Suppressor macrophage treated with lipopolysaccharide for 4 hours (primary cell): ENCODE measurements at regions not wholly inside any gene's neighbourhood (a gene's known extent, or its start where the extent isn't known, plus 50 kb on each side); places are given as distances from the start of the nearest gene placed in this dataset.
A peak's percentile ranks its signal among the peaks of the same experiment; 100 is the strongest.
"Not testable (repeated sequence)": the region's sequence is repeated elsewhere in the genome, so short reads cannot be mapped to it uniquely, and the experiment has no call there.

ENCODE experiments used
- DNase-seq: peaks from one replicate; pipeline ENCODE4 v3.0.0-alpha.2; 2020

GRCh38 chr10:93127642-93128215, 54.0 kb downstream of the CYP26A1 start:
- not testable (repeated sequence) for DNase-seq

DNA sequence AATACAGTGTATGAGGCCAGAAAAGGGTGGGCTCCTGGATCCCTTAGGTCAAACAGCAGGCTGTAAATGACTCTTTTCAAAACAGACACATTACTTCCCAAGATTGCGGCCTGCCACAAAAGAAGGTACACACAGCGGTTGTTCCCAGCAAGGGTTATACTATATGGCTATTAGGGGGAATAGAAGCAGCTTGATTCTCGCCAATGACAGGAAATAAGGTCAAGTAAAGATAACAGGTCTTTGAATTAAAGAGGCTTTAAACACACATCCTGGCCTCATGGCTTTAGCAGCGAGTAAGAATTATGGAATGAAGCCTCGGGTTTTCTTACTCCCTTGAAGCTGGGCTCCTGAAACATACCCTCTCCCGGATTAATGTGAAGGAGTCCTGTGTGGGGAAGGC, 58.3 kb downstream of the CYP26A1 start:
- DNase-seq: no peak

DNA sequence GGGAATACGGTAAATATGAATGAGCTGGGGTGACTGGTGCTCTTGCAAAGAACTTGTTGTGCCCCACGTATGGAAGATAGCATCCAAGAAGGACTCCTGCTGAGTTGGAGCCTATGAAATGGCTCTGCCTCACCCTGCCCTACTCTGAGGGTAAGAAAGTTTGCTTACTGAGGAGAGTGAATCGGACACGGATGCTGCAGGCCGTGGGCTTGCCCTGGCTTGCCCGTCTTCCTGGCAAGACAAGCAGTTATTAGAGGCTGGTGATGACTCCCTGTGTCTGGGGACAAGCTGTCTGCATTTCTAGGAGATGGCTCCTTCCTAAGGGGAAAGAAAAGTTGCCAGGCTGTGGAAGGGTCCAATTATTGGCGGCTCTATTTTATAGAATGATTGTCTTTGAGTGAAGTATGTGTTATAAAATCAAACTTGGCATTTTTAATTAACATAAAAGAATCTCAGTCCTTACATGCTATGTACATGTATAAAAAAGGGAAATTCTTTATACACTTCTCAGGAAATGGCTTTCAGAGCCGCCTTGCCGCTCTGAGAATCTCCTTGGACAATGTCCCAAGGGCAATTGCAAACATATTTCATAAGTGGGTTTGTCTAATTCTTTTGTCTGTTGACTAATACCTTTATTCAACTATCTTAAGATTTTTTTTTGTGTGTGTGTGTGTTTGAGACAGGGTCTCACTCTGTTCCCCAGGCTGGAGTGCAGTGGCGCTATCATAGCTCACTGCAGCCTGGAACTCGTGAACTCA, 64.6 kb downstream of the CYP26A1 start:
- DNase-seq: no peak

DNA sequence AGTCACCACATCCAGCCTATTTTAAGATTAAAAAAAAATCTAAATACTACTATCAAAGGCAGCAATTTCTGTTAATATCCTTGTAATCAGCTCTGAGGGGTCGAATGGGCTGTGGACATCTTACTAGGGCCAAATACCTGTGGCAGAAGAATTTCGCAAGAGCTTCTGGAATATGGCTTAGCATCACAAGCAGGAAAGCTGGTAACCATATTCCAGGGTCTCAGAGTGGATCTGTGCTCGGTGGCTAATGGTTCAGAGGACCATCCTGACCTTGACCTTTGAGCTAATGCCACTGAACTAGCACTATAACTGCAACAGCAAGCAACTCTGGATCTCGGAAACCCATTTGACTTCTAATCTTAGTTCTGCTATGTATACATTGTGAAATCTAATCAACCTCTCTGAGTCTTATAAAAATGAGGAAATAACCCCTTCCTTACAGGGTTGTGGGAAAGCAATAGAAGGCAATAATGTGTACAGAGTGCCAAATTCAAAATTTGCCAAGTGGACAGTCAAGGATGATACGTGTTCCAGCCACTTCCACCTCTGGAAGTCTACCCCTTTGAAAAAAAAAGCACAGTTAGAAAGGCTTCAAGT, 65.5 kb downstream of the CYP26A1 start:
- peak; percentile 62 for DNase-seq

DNA sequence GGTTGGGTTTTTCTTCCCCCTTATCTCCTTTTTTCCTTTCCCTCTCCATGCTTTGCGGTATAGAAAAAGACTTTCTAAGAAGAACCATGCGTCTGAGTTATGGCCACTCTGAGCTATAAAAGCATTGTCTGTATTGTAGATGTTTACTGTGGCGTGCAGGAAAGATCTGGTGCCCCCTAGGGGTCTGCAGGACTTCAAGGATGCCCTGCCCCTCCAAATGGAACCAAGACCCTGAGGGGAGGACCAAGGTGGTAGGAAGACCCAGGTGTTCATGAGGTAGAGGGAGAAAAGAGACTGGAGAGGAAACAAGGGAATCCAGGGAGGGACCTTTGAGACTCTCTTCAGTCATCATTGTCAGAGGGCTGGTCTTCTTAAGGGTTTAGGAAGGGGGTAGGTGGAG, 68.8 kb downstream of the CYP26A1 start:
- DNase-seq: no peak

- DNase-seq: peak; percentile 41
These were observed 69.6 kb downstream of the CYP26A1 start for GRCh38 chr10:93143281-93143680.

GRCh38 chr10:93146336-93146735, 72.6 kb downstream of the CYP26A1 start:
- DNase-seq: no peak

GRCh38 chr10:93147281-93147680, 73.6 kb downstream of the CYP26A1 start:
- no peak for DNase-seq

- DNase-seq: no peak
These were observed 74.8 kb downstream of the CYP26A1 start for GRCh38 chr10:93148476-93148875.

DNA sequence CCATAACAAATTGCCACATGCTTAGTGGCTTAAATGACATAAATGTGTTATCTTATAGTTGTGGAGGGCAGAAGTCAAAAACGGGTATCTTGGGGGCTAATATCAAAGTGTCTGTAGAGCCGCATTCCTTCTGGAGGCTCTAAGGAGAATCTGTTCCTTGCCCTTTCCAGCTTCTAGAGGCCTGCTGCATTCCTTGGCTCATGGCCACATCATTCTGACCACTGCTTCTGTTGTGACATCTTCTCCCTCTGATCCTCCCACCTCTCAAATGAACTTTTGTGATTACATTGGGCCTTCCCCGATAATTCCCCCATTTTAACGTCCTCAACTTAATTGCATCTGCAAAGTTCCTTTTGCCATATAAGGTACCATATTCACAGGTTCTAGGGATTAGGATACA, 76.1 kb downstream of the CYP26A1 start:
- no peak for DNase-seq

DNA sequence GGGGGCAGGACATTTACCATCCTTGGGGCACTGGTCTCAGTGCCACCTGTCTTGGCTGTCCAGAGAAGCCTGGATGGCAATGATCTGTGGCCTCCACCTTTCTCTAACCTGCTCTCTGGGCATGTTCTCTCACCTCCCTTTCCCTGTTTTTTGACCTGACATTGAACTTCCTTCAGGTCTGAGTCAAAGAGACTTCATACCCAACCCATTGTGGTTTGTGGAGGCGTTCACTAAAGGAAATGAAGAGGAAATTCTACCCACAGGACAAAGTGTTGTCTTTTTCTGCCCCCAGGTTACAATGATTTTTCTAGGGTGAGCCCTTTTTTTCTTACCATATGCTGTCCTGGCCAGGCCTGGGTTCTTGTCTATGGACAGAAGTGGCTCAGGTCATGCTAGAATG, 76.6 kb downstream of the CYP26A1 start:
- DNase-seq: peak; percentile 38

DNA sequence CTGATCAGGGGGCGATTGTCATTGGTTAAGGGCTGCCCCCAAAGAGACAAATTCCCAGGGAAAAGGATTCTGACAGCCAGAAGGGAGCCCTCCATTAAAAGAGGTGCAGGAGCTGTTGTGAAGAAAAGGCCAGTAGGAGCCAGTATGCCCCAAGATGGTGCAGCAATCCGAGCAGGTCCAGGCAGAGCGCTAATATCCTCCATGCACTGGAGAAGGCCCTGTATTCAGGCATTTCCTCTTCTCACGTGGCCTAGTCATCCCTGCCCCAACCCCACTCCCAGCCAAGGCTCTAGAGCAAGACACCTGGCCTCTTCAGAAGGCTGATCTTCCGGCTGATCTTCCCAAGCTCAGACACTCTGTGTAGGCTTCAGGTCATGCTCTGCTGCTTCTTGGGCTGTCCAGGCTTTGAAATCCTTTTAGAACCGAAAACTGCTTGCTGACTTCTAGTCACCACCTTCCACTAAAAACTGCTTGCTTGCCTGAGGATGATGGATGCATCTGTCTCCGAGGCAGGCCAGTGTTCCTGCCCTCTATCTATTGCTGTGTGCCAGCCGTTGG, 77.4 kb downstream of the CYP26A1 start:
- DNase-seq: no peak

DNA sequence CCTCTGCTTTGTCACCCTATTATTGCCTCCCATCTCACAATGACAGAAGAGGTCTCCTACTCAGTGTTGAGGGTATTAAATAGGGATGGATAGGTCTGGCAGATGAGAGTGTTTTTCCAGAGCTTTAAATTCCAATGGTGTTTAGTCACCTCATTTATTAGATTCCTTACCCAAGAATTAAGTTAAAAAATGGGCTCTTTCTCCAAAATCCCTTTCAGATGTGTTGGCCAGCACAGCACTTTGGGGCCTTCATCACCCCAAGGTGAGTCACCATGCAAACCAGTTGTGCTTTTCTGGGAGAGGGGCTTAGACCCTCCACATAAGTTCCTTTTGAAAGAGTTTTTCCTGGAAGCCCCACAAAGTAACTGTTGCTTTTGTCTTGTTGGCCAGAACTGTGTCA, 78.4 kb downstream of the CYP26A1 start:
- no peak for DNase-seq

DNA sequence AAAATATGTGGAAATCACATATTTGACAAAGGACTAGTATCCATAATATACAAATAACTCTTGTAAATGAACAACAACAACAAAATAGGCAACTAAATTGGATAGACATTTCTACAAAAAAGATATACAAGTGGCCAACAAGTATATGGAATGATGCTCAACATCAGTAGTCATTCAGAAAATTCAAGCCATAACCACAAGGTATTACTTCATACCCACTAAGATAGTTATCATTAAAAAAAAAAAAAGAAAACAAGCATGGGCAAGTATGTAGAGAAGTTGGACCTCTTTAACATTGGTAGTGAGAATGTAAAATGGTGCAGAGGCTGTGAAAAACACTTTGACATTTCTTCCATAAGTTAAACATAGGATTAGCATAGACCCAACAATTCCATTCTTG, 80.8 kb downstream of the CYP26A1 start:
- DNase-seq: no peak

DNA sequence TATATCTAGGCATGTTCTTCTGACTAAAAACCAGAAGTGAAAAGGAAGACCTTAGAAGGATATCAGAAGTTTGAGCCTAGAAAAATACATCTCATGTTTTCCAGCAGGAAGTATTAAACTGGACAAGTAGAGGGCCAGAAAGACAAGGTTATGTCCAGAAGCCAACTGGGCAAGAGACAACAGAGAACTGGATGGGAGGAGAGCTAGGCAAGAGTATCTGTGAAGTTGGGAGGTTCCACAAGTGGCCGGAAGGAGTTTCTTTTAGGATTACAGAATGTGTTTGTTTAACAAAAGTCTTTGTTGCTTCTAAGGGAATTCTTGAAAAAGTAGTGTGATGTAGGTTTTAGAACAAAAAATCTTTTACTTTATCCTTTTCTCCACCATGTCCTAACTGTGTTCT, 86.4 kb downstream of the CYP26A1 start:
- no peak for DNase-seq

GRCh38 chr10:93160829-93161228, 87.1 kb downstream of the CYP26A1 start:
- peak; percentile 95 for DNase-seq

DNA sequence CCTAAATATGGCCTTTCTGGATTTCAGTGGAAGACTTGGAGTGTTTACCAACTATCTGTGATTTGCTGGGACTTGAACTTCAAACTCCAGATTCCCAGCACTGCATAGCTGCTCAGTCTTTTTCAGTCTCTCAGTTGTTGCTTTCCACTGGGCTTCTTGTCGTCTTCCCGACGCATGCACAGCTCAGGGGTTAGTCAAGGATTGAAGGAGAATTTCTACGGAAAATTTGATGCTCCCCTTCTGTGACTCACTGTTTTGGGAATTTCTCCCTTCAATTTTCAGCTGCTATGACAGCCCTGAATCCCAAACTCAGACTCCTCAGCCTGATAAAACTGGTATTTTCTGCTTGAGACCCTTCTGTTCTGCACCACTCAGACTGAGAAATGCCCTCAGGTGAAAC, 91.7 kb downstream of the CYP26A1 start:
- no peak for DNase-seq

DNA sequence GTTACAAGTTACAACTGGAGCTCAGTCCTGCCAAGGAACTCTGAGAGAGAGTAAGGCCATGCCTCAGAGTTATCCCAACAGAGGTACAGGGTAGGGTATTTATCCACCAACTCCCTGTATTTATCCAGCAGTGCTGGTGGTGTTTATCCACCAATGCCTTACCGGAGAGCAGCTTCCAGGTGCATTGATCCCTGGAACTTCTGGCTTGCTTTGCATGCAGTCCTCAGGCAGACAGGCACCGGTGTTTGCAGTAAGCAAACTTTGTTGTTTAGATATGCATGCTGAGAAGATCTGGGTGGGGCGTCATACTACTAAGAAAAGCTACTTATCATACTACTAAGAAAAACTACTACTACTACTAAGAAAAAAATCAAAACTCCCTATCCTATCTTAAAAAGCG, 92.4 kb downstream of the CYP26A1 start:
- no peak for DNase-seq

DNA sequence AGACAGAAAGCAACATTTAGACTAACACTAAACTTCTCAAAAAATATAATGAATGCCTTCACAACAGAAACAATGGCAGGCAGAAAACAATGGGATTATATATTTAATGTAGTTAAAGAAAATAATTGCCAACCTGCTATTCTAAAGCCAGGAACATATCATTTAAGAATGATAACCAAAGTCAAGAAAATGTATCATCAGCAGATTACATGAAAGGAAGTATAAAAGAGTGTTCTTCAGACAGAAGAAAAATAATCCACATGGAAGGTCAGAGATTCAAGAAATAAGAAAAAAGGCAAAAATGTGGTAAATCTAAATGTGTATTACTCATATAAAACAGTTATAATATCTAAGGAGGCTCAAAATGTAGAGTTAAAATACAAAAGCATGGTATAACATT, 98.1 kb downstream of the CYP26A1 start:
- DNase-seq: no peak

DNA sequence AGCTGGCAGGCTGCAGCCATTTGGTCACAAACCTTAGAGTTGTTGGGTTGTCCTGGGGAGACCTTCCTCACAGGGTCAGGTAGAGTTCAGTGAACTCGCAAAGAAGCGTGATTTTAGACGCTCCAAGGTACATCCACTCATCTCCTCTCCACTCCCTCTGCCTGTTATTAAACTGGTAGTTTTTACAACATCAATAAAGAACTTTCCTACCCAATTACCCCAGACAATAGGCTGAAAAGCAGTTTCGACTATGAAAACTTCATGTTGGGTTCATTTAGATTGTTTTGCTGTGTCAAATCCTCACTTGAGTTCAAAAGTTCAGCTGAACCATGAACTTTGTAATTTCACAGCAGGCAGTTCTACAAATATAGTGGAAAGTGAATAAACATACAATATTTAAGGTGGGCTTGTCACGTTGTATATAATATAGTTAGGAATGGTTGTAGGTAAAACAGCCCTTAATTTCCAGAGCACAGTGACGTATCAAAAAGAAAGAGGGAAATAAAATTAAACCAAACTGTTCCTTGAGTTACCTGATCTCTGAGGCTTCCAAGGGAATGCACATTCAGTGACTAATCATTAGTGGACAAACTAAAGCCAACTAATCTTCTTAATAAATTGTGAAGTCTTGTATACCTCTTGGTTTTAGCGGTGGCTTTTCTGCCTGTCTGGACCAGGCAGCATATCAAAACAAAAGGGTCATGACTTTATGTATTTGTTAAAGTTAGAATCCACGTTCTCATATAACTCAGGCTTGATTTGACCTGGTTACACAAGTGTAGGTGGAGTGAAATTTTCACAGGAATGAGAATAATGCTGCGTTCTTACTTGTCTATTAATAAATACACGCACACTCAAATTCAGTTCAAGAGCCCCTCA, 100.5 kb downstream of the CYP26A1 start:
- no peak for DNase-seq

- DNase-seq: no peak
These were observed 101.8 kb downstream of the CYP26A1 start for GRCh38 chr10:93175490-93175889.

- DNase-seq: no peak
These were observed 103.8 kb downstream of the CYP26A1 start for GRCh38 chr10:93177511-93177910.

- DNase-seq: no peak
These were observed 104.5 kb downstream of the CYP26A1 start for GRCh38 chr10:93178226-93178625.
